ENCODE measurements at regions not wholly inside any gene's neighbourhood (a gene's known extent, or its start where the extent isn't known, plus 50 kb on each side); places are given as distances from the start of the nearest gene placed in this dataset.
"Not testable (repeated sequence)": the region's sequence is repeated elsewhere in the genome, so short reads cannot be mapped to it uniquely, and the experiment has no call there.

GRCh38 chr14:71384007-71384845 lies 477.0 kb downstream of the PCNX1 start:
- H3K36me3 Mint-ChIP-seq, result peaks cover 41 to 60% of the 10 kb centered on the region in 2 donors
- H3K27ac Mint-ChIP-seq, result peak overlapping the region; percentile 82
- DNase-seq (no peak), ATAC-seq (replicated peaks) (no peak)
- peak overlapping the region in 1 of 2 donors; percentile 49 for H3K4me3 Mint-ChIP-seq
- H3K4me1 Mint-ChIP-seq, result peaks cover 45 to 79% of the 10 kb centered on the region in 2 donors
- H3K9me3 Mint-ChIP-seq, result peaks cover 0 to 6% of the 10 kb centered on the region in 2 donors
- H3K27me3 Mint-ChIP-seq, result no peaks in the 10 kb centered on the region

GRCh38 chr14:71387753-71388152 lies 480.5 kb downstream of the PCNX1 start:
- Mint-ChIP-seq H3K27ac (no peak overlapping the region), H3K9me3 (peaks cover 4% of the 10 kb centered on the region in 2 donors), H3K27me3 (no peaks in the 10 kb centered on the region), H3K4me3 (no peak overlapping the region), H3K4me1 (peaks cover 50 to 87% of the 10 kb centered on the region in 2 donors), H3K36me3 (peaks cover 41 to 62% of the 10 kb centered on the region in 2 donors)
- ATAC-seq (replicated peaks), result no peak
- DNase-seq, result no peak

GRCh38 chr14:71388336-71388735 lies 481.1 kb downstream of the PCNX1 start:
- ATAC-seq (replicated peaks) (no peak), DNase-seq (no peak)
- peaks cover 3 to 4% of the 10 kb centered on the region in 2 donors for H3K9me3 Mint-ChIP-seq
- no peak overlapping the region for H3K4me3 Mint-ChIP-seq
- no peaks in the 10 kb centered on the region for H3K27me3 Mint-ChIP-seq
- H3K4me1 Mint-ChIP-seq, result peaks cover 47 to 82% of the 10 kb centered on the region in 2 donors
- no peak overlapping the region for H3K27ac Mint-ChIP-seq
- H3K36me3 Mint-ChIP-seq, result peaks cover 37 to 60% of the 10 kb centered on the region in 2 donors

GRCh38 chr14:71388862-71389261 lies 481.6 kb downstream of the PCNX1 start:
- Mint-ChIP-seq H3K4me3 (no peak overlapping the region), H3K36me3 (peaks cover 36 to 55% of the 10 kb centered on the region in 2 donors), H3K27ac (peak overlapping the region; percentile 9), H3K9me3 (peaks cover 3 to 4% of the 10 kb centered on the region in 2 donors), H3K27me3 (no peaks in the 10 kb centered on the region), H3K4me1 (peaks cover 42 to 79% of the 10 kb centered on the region in 2 donors)
- ATAC-seq (replicated peaks) (no peak), DNase-seq (no peak)

- H3K4me3 Mint-ChIP-seq, result no peak overlapping the region
- H3K27ac Mint-ChIP-seq, result peak overlapping the region; percentile 79
- no peaks in the 10 kb centered on the region for H3K27me3 Mint-ChIP-seq
- DNase-seq, result no peak
- no peak for ATAC-seq (replicated peaks)
- peaks cover 44 to 85% of the 10 kb centered on the region in 2 donors for H3K4me1 Mint-ChIP-seq
- peaks cover 31 to 54% of the 10 kb centered on the region in 2 donors for H3K36me3 Mint-ChIP-seq
- peaks cover 0 to 8% of the 10 kb centered on the region in 2 donors for H3K9me3 Mint-ChIP-seq
Measured at GRCh38 chr14:71394386-71394785, 487.1 kb downstream of the PCNX1 start.

- ATAC-seq (replicated peaks) (no peak), DNase-seq (no peak)
- no peak overlapping the region for H3K4me3 Mint-ChIP-seq
- peak overlapping the region; percentile 94 for H3K27ac Mint-ChIP-seq
- H3K4me1 Mint-ChIP-seq, result peaks cover 40 to 85% of the 10 kb centered on the region in 2 donors
- H3K27me3 Mint-ChIP-seq, result no peaks in the 10 kb centered on the region
- H3K9me3 Mint-ChIP-seq, result peaks cover 0 to 8% of the 10 kb centered on the region in 2 donors
- peaks cover 26 to 50% of the 10 kb centered on the region in 2 donors for H3K36me3 Mint-ChIP-seq
Measured at GRCh38 chr14:71395151-71395604, 487.9 kb downstream of the PCNX1 start.

- Mint-ChIP-seq H3K27ac (peak overlapping the region; percentile 94), H3K4me1 (peaks cover 39 to 85% of the 10 kb centered on the region in 2 donors)
- DNase-seq, result no peak
Measured at GRCh38 chr14:71395636-71396035, 488.4 kb downstream of the PCNX1 start.

GRCh38 chr14:71396050-71396677 lies 488.9 kb downstream of the PCNX1 start:
- H3K4me3 Mint-ChIP-seq, result no peak overlapping the region
- H3K4me1 Mint-ChIP-seq, result peaks cover 43 to 86% of the 10 kb centered on the region in 2 donors
- peak overlapping the region; percentile 94 for H3K27ac Mint-ChIP-seq
- no peaks in the 10 kb centered on the region for H3K27me3 Mint-ChIP-seq
- ATAC-seq (replicated peaks) (no peak), DNase-seq (no peak)
- peaks cover 25 to 48% of the 10 kb centered on the region in 2 donors for H3K36me3 Mint-ChIP-seq
- H3K9me3 Mint-ChIP-seq, result peaks cover 0 to 8% of the 10 kb centered on the region in 2 donors

More at GRCh38 chr14:71395636-71396035, 488.4 kb downstream of the PCNX1 start:
- no peaks in the 10 kb centered on the region for H3K27me3 Mint-ChIP-seq
- no peak for ATAC-seq (replicated peaks)
- H3K36me3 Mint-ChIP-seq, result peaks cover 25 to 46% of the 10 kb centered on the region in 2 donors
- H3K9me3 Mint-ChIP-seq, result peaks cover 0 to 8% of the 10 kb centered on the region in 2 donors
- no peak overlapping the region for H3K4me3 Mint-ChIP-seq

GRCh38 chr14:71397371-71397770 lies 490.1 kb downstream of the PCNX1 start:
- peaks cover 0 to 5% of the 10 kb centered on the region in 2 donors for H3K9me3 Mint-ChIP-seq
- ATAC-seq (replicated peaks) (no peak), DNase-seq (no peak)
- H3K27ac Mint-ChIP-seq, result peak overlapping the region; percentile 99
- peaks cover 19 to 42% of the 10 kb centered on the region in 2 donors for H3K36me3 Mint-ChIP-seq
- H3K4me3 Mint-ChIP-seq, result no peak overlapping the region
- H3K4me1 Mint-ChIP-seq, result peaks cover 33 to 79% of the 10 kb centered on the region in 2 donors
- H3K27me3 Mint-ChIP-seq, result no peaks in the 10 kb centered on the region

GRCh38 chr14:71398450-71398849 lies 491.2 kb downstream of the PCNX1 start:
- H3K27me3 Mint-ChIP-seq, result no peaks in the 10 kb centered on the region
- peaks cover 34 to 79% of the 10 kb centered on the region in 2 donors for H3K4me1 Mint-ChIP-seq
- ATAC-seq (replicated peaks), result peak; percentile 29 to 39
- H3K27ac Mint-ChIP-seq, result peak overlapping the region; percentile 99
- H3K36me3 Mint-ChIP-seq, result peaks cover 15 to 39% of the 10 kb centered on the region in 2 donors
- DNase-seq, result no peak
- peaks cover 0 to 4% of the 10 kb centered on the region in 2 donors for H3K9me3 Mint-ChIP-seq
- H3K4me3 Mint-ChIP-seq, result peak overlapping the region; percentile 11 to 17

- H3K36me3 Mint-ChIP-seq, result peaks cover 17 to 40% of the 10 kb centered on the region in 2 donors
- DNase-seq (peak; percentile 63), ATAC-seq (replicated peaks) (peak; percentile 80 to 83)
- H3K4me3 Mint-ChIP-seq, result peak overlapping the region; percentile 15 to 52
- H3K27ac Mint-ChIP-seq, result peak overlapping the region; percentile 99
- peaks cover 0 to 4% of the 10 kb centered on the region in 2 donors for H3K9me3 Mint-ChIP-seq
- H3K4me1 Mint-ChIP-seq, result peaks cover 33 to 79% of the 10 kb centered on the region in 2 donors
- H3K27me3 Mint-ChIP-seq, result no peaks in the 10 kb centered on the region
Measured at GRCh38 chr14:71399057-71399487, 491.8 kb downstream of the PCNX1 start.

GRCh38 chr14:71400871-71401321 lies 493.6 kb downstream of the PCNX1 start:
- ATAC-seq (replicated peaks), result peak; percentile 52 to 59
- H3K4me3 Mint-ChIP-seq, result peak overlapping the region; percentile 54 to 55

GRCh38 chr14:71402415-71402814 lies 495.2 kb downstream of the PCNX1 start:
- H3K4me3 Mint-ChIP-seq; DNase-seq; H3K9me3 Mint-ChIP-seq; H3K27me3 Mint-ChIP-seq; ATAC-seq (replicated peaks): not testable (repeated sequence)
- Mint-ChIP-seq H3K36me3 (peaks cover 17 to 31% of the 10 kb centered on the region in 2 donors), H3K4me1 (peaks cover 28 to 70% of the 10 kb centered on the region in 2 donors), H3K27ac (peak overlapping the region; percentile 88)

More at GRCh38 chr14:71400871-71401321, 493.6 kb downstream of the PCNX1 start:
- Mint-ChIP-seq H3K36me3 (peaks cover 21 to 39% of the 10 kb centered on the region in 2 donors), H3K27me3 (no peaks in the 10 kb centered on the region), H3K4me1 (peaks cover 34 to 79% of the 10 kb centered on the region in 2 donors), H3K27ac (peak overlapping the region; percentile 94), H3K9me3 (peaks cover 0 to 4% of the 10 kb centered on the region in 2 donors)
- peak; percentile 35 for DNase-seq

GRCh38 chr14:71403656-71404055 lies 496.4 kb downstream of the PCNX1 start:
- ATAC-seq (replicated peaks) (peak; percentile 45 to 65), DNase-seq (no peak)
- Mint-ChIP-seq H3K27ac (peak overlapping the region; percentile 92), H3K9me3 (no peaks in the 10 kb centered on the region), H3K4me3 (peak overlapping the region in 1 of 2 donors; percentile 39), H3K27me3 (no peaks in the 10 kb centered on the region), H3K4me1 (peaks cover 26 to 70% of the 10 kb centered on the region in 2 donors), H3K36me3 (peaks cover 23 to 38% of the 10 kb centered on the region in 2 donors)

Data from stimulated activated naive B cell treated with anti-CD40 and anti-IgM and Interleukin-4, amounts not matched to agents 10 μg/mL and 1 μg/mL and 100 μg/mL, for 72 hours (primary cell).